Osteoblast (primary cell): ENCODE measurements at regions not wholly inside any gene's neighbourhood (a gene's known extent, or its start where the extent isn't known, plus 50 kb on each side); places are given as distances from the start of the nearest gene placed in this dataset.

Experiments used
- DNase-seq: peaks from one replicate; pipeline ENCODE4 v3.0.0; 2011; ENCODE audit warnings: low spot score, mixed read lengths; ENCODE audit not compliant: insufficient read length; ENCODE audit errors: missing footprints
- H2AFZ ChIP-seq: 2 replicates; pipeline ENCODE4 v1.6.0; 2011; ENCODE audit warnings: mild to moderate bottlenecking, low read length
- H3K27ac ChIP-seq: 2 replicates; pipeline ENCODE4 v1.5.1; 2011; ENCODE audit warnings: mild to moderate bottlenecking, low read depth, low read length, moderate library complexity
- H3K27me3 ChIP-seq: 2 replicates; pipeline ENCODE4 v1.6.0; 2012; ENCODE audit warnings: mild to moderate bottlenecking, control low read depth, inconsistent platforms, low read length, moderate library complexity; ENCODE audit not compliant: insufficient read depth
- H3K36me3 ChIP-seq: 2 replicates; pipeline ENCODE4 v1.5.1; 2011; ENCODE audit warnings: mild to moderate bottlenecking, low read length, control low read depth, moderate library complexity; ENCODE audit not compliant: insufficient read depth
- H3K4me1 ChIP-seq: 2 replicates; pipeline ENCODE4 v1.5.1; 2011; ENCODE audit warnings: mild to moderate bottlenecking, low read length, control low read depth, moderate library complexity; ENCODE audit not compliant: insufficient read depth
- H3K4me2 ChIP-seq: 2 replicates; pipeline ENCODE4 v1.6.0; 2011; ENCODE audit warnings: mild to moderate bottlenecking, low read length; ENCODE audit not compliant: insufficient read depth
- H3K4me3 ChIP-seq: fragments of 200-600 bp; sonication (generic); 3 replicates; pipeline ENCODE4 v1.5.1; 2012; ENCODE audit warnings: mild to moderate bottlenecking, low read length, inconsistent platforms; ENCODE audit not compliant: insufficient read depth
- H3K79me2 ChIP-seq: 2 replicates; pipeline ENCODE4 v1.6.0; 2012; ENCODE audit warnings: mild to moderate bottlenecking, low read length, control low read depth, inconsistent platforms; ENCODE audit not compliant: insufficient read depth
- H3K9me3 ChIP-seq: 2 replicates; pipeline ENCODE4 v1.5.1; 2011; ENCODE audit warnings: low read depth, low read length, control low read depth
- H4K20me1 ChIP-seq: 2 replicates; pipeline ENCODE4 v1.6.0; 2012; ENCODE audit warnings: mild to moderate bottlenecking, low read length, control low read depth; ENCODE audit not compliant: insufficient read depth
- CTCF ChIP-seq: IDR thresholded peaks from 2 replicates; pipeline ENCODE4 v1.5.1; 2011; ENCODE audit warnings: mild to moderate bottlenecking, low read depth, low read length, moderate library complexity; ENCODE audit errors: extremely low read depth

DNA sequence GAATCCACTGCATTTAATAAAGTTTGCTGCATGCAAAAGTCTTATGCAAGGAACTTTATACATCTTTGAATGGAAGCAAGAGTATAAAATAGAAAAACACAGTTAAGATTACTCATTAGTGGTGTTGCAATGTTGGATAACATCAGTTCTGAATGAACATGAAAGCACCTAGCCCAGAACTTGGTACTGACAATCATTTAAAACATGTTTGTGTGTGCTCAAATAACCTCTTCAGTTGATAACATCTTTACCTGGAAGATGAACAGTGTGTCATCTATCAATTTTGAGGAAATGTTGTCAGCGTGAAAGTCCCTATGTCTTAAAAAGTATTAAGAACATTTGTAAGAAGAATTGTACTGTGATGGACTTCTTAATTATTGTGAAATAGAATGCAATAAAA is 370.4 kb upstream of the GRAMD2B start:
- Histone ChIP-seq H3K27ac (no peak overlapping the region), H4K20me1 (no peaks in the 10 kb centered on the region), H3K9me3 (no peaks in the 10 kb centered on the region), H3K4me1 (no peaks in the 10 kb centered on the region), H3K4me3 (no peak overlapping the region), H3K27me3 (no peaks in the 10 kb centered on the region), H2AFZ (no peak overlapping the region), H3K4me2 (no peak overlapping the region), H3K36me3 (no peaks in the 10 kb centered on the region), H3K79me2 (no peaks in the 10 kb centered on the region)
- no peak for TF ChIP-seq CTCF
- no peak for DNase-seq

- Histone ChIP-seq H3K36me3 (no peaks in the 10 kb centered on the region), H2AFZ (peak overlapping the region; percentile 1), H3K4me3 (no peak overlapping the region), H3K27me3 (no peaks in the 10 kb centered on the region), H3K9me3 (no peaks in the 10 kb centered on the region), H4K20me1 (no peaks in the 10 kb centered on the region), H3K4me1 (no peaks in the 10 kb centered on the region), H3K27ac (no peak overlapping the region), H3K4me2 (no peak overlapping the region), H3K79me2 (no peaks in the 10 kb centered on the region)
- no peak for DNase-seq
- no peak for TF ChIP-seq CTCF
Observed at GRCh38 chr5:126053630-126054029, 369.6 kb upstream of the GRAMD2B start.

DNA sequence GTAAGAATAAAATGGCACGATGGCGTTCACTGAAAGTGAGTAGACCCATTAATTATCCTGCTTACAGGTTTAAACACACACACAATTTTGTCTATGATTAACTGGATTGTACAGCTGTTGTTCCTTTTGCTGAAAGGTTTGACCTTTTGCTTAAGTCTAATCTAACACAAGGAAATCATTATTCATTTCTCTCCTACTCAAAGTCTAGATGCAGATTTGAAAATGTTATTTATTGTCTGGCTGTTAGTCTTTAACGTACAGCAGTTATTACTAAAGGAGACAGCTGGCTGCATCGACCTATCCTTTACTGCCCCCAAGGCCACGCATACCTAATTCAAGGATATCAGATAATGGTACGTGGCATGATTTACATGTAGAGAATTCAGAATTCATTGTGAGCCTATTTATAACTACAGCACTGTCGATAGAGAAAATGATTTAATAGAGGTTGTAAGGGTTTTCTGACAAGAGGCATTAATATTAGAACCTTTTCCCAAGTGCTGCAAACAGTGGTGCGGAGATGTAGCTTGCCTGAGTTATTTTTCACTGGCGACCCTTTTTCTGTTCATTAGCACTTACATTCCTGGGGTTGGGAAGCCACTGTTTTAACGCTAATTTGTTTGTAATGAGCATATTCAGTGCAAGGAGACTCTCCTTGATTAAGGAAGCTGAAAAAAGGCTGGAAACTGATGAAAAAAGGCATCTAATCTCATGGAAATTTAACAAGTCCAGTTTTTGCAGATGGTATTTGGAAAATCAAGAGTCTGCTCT is 368.4 kb upstream of the GRAMD2B start:
- Histone ChIP-seq H3K4me3 (no peak overlapping the region), H3K36me3 (no peaks in the 10 kb centered on the region), H3K4me2 (no peak overlapping the region), H3K27me3 (no peaks in the 10 kb centered on the region), H3K4me1 (no peaks in the 10 kb centered on the region), H3K79me2 (no peaks in the 10 kb centered on the region), H4K20me1 (no peaks in the 10 kb centered on the region), H3K27ac (no peak overlapping the region), H2AFZ (no peak overlapping the region), H3K9me3 (no peaks in the 10 kb centered on the region)
- TF ChIP-seq CTCF: no peak
- no peak for DNase-seq

DNA sequence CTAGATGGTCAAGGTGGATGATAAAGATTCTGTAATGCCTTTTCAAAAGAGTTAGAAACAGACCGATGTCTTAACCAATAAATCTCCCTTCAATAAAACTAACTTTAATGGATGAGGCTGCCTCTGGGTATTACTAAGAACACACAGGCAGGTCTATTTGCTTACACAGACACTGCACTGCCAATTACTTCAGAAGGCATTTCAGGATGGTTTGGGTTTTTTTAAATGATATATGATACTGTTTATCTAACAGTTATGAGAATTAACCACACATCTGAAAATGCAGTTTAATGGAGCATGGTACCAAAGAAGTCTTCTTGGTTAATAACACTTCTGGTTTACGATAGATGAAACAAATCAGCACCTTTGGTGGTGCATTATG is 367.9 kb upstream of the GRAMD2B start:
- Histone ChIP-seq H3K36me3 (no peaks in the 10 kb centered on the region), H3K79me2 (no peaks in the 10 kb centered on the region), H4K20me1 (no peaks in the 10 kb centered on the region), H3K27me3 (no peaks in the 10 kb centered on the region), H3K27ac (no peak overlapping the region), H3K4me1 (no peaks in the 10 kb centered on the region), H3K4me3 (no peak overlapping the region), H3K9me3 (no peaks in the 10 kb centered on the region), H2AFZ (no peak overlapping the region), H3K4me2 (no peak overlapping the region)
- no peak for DNase-seq
- no peak for TF ChIP-seq CTCF
